ENCODE measurements at regions not wholly inside any gene's neighbourhood (a gene's known extent, or its start where the extent isn't known, plus 50 kb on each side); places are given as distances from the start of the nearest gene placed in this dataset.

DNA sequence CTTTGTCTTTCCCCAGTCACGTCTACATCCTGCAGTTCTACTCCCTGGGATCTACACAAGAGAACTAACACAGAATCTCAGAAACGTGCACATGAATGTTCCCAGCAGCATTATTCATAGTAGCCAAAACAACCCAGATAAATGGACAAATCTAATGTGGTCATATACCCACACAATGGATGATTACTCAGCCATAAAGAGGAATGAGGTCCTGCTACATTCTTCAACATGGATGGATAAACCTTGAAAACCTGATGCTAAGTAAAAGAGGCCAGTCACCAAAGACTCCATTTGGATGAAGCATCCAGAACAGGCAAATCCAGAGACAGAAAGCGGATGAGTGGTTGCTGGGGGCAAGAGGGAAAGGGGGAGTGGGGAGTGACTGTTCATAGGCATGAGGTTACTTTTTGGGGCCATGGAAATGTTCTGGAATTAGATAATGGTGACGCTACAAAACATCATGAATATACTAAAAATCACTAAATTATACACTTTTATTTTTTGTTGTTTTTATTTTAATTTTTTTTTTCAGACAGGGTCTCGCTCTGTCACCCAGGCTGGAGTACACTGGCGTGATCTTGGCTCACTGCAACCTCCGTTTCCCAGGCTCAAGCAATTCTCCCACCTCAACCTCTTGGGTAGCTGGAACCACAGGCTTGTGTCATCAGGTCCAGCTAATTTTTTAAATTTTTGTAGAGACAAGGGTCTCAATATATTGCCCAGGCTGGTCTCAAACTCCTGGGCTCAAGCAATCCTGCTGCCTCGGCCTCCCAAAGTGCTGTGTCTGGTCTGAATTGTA is 50.8 kb upstream of the DSN1 start:
- H3K4me1 ChIP-seq, result peaks cover 33% of the 10 kb centered on the region
- no peak for ATAC-seq
- TF ChIP-seq CTCF (IDR thresholded peaks at IDR 0.05), result no peak
- no peak overlapping the region for H3K27ac ChIP-seq
- intact Hi-C loops (cut with DNase I), result no loop called here
- no peaks in the 10 kb centered on the region for H3K27me3 ChIP-seq (ENCODE audit: low read depth)
- no peaks in the 10 kb centered on the region for H3K9me3 ChIP-seq
- H3K4me3 ChIP-seq, result no peak overlapping the region
- peaks cover 34% of the 10 kb centered on the region for H3K36me3 ChIP-seq
- DNase-seq, result no peak

GRCh38 chr20:36825385-36826104 is 50.4 kb upstream of the TLDC2 start:
- no peak overlapping the region for H3K4me3 ChIP-seq
- DNase-seq (no peak), ATAC-seq (no peak)
- H3K9me3 ChIP-seq, result no peaks in the 10 kb centered on the region
- H3K27ac ChIP-seq, result peak overlapping the region; percentile 3
- no peaks in the 10 kb centered on the region for H3K27me3 ChIP-seq (ENCODE audit: low read depth)
- intact Hi-C loops (cut with DNase I), result no loop called here
- H3K4me1 ChIP-seq, result peaks cover 35% of the 10 kb centered on the region
- H3K36me3 ChIP-seq, result peaks cover 34% of the 10 kb centered on the region
- TF ChIP-seq CTCF (IDR thresholded peaks at IDR 0.05), result no peak

Data from lower lobe of right lung (tissue), 2 donors.